Fibroblast of mammary gland (primary cell): ENCODE measurements at regions not wholly inside any gene's neighbourhood (a gene's known extent, or its start where the extent isn't known, plus 50 kb on each side); places are given as distances from the start of the nearest gene placed in this dataset.

Experiments
- DNase-seq: peaks from one replicate; pipeline ENCODE4 v3.0.0-alpha.2; 2010; ENCODE audit warnings: low read depth
- H3K4me3 ChIP-seq: 2 replicates; pipeline ENCODE4 v1.5.1; 2011; ENCODE audit warnings: low read depth, mild to moderate bottlenecking, low read length, moderate library complexity; ENCODE audit not compliant: control insufficient read depth
- TF ChIP-seq, protein P1 (sequence below): conservative IDR thresholded peaks from 2 replicates; pipeline ENCODE4 v1.5.1; 2011; ENCODE audit warnings: low read depth, low read length, inconsistent platforms; ENCODE audit not compliant: control insufficient read depth, insufficient read depth

DNA sequence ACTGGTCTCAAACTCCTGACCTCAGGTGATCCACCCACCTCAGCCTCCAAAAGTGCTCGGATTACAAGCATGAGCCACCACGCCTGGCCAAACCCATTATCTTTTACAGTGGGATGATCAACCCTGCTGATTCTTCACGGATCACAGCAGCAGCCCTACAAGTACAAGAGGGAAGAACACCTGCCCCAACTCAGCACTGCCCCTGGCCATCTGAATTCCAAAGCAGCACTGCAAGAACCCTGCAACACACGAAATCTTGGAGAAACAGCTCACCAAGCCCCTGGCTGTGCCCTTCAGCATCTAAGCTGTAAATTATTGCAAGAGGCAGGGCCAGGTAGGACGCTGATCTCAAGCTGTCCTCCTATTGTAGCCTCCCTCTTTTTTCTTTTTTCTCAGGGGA lies 54.5 kb upstream of the MC3R start:
- no peak for DNase-seq
- TF ChIP-seq, protein P1, sequence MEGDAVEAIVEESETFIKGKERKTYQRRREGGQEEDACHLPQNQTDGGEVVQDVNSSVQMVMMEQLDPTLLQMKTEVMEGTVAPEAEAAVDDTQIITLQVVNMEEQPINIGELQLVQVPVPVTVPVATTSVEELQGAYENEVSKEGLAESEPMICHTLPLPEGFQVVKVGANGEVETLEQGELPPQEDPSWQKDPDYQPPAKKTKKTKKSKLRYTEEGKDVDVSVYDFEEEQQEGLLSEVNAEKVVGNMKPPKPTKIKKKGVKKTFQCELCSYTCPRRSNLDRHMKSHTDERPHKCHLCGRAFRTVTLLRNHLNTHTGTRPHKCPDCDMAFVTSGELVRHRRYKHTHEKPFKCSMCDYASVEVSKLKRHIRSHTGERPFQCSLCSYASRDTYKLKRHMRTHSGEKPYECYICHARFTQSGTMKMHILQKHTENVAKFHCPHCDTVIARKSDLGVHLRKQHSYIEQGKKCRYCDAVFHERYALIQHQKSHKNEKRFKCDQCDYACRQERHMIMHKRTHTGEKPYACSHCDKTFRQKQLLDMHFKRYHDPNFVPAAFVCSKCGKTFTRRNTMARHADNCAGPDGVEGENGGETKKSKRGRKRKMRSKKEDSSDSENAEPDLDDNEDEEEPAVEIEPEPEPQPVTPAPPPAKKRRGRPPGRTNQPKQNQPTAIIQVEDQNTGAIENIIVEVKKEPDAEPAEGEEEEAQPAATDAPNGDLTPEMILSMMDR, result no peak
- H3K4me3 ChIP-seq, result no peak overlapping the region

DNA sequence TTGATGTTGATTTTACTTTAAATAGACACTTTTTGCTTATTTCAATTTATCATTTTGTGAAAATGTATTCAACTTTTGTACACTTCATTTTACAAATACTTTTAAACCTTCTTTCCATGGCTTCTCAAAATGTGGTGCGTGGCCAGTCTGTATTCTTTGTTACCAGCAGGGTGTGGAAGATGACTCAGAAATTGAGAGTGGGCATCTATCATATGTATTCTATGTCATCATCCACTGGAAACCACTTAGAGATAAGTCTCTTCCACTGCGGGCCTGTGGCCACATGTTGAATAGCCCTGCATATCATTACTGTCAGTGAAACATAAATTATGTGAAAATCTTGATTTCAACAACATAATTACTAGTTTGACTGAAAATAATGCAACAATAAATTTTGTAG lies 52.6 kb upstream of the MC3R start:
- TF ChIP-seq, protein P1, result no peak
- H3K4me3 ChIP-seq, result no peak overlapping the region
- no peak for DNase-seq
